ENCODE measurements at regions not wholly inside any gene's neighbourhood (a gene's known extent, or its start where the extent isn't known, plus 50 kb on each side); places are given as distances from the start of the nearest gene placed in this dataset.
"Not testable (repeated sequence)": the region's sequence is repeated elsewhere in the genome, so short reads cannot be mapped to it uniquely, and the experiment has no call there.

DNA sequence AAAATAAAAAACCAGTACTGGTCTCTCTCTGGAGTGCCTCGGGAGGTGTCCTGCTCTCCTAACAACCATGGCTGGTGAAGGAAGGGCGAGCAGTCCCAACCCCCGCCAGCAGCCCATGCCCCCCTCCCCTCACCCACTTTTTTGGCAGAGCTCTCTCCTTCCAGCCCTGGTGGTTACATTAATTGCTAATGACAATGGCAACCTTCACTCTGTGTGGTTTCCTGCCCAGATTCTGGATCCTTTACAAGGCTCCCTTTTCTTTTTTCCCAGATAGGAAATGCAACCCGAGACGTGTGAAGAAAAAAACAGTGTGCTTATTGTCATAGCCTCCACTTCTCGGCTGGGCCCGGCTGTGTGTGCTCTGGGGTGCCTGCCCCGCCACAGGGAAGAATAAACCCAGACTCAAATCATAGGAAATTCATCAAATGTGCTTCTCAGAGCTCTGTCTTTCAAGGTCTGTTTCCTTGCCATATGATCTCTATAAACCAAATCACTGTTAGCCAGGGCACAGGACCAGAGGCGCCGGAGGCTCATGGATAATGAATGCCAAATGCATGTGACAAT lies 513.0 kb downstream of the SOX6 start:
- DNase-seq (ENCODE audit: low read depth): no peak

DNA sequence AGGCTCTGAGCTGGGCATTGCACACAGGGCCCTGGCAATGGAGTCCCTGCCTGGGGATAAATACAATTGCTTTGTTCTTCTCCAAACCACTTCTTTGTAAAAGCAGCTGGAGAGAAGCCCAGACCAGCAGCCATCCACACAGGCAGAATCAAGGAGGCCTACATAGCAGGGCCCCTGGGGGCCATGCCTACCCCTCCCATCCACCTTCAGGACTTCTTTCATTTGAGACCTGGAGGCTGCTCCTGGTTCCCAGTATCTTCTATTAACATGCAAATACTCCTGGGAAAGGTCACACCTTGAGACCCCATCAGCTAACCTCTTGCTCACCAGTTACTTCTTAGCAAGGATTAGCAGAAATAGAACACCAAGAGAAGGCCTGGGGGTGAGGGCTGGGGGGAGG lies 511.1 kb downstream of the SOX6 start:
- no peak for DNase-seq (ENCODE audit: low read depth)

GRCh38 chr11:15848631-15849168 lies 507.6 kb downstream of the SOX6 start:
- DNase-seq (ENCODE audit: low read depth): no peak

GRCh38 chr11:15849257-15849656 lies 507.1 kb downstream of the SOX6 start:
- DNase-seq (ENCODE audit: low read depth): no peak

DNA sequence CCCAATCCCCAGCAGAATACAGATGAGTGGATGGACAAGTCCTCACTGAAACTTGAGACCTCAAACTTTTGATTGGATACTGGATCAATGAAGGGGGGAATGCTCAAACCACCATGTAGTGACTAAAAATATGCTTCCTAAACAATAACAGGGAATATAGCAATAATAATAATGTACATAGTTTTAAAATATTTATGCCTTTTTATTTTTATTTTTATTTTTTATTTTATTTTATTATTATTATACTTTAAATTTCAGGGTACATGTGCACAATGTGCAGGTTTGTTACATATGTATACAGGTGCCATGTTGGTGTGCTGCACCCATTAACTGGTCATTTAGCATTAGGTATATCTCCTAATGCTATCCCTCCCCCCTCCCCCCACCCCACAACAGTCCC lies 506.0 kb downstream of the SOX6 start:
- DNase-seq (ENCODE audit: low read depth): not testable (repeated sequence)

GRCh38 chr11:15851051-15851498 lies 505.3 kb downstream of the SOX6 start:
- no peak for DNase-seq (ENCODE audit: low read depth)

DNA sequence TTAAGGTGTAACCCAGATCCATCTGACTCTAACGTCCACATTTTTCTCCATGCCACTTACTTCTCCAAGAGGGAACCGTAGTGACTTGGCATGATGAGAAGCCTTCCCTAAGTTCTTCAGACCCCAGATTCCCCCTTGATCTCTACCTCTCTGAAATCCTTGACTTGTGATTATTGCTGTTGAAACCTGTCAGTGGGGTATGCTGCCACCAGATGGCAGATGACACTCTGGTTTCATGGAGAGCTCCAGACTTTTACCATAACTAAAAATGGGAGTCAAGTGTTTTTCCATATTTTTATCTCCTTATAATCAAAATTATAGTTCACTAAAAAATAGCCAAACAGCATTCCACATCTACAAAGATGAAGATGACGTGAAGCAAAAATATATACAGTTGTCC lies 504.2 kb downstream of the SOX6 start:
- no peak for DNase-seq (ENCODE audit: low read depth)

- DNase-seq (ENCODE audit: low read depth): no peak
These were observed 502.1 kb downstream of the SOX6 start for GRCh38 chr11:15854245-15854644.

DNA sequence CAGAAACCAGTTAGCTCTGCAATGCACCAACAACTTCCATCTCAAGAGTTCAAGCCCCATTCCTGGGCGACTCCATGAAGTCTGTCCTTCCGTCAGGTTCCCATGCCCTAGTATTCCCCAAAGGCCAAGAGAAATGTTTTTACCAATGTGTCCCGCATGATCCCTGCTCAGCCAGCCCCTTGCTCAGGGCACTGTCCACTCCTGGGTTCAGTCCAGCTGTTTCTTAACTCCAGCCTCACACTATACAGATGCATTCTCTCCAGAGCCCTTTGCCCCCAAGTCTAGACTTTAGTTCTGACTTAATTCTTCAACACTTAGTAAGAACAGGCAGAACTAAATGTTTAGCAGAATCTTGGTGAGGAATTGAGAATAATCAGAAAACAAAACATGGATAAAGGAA lies 497.5 kb downstream of the SOX6 start:
- no peak for DNase-seq (ENCODE audit: low read depth)

DNA sequence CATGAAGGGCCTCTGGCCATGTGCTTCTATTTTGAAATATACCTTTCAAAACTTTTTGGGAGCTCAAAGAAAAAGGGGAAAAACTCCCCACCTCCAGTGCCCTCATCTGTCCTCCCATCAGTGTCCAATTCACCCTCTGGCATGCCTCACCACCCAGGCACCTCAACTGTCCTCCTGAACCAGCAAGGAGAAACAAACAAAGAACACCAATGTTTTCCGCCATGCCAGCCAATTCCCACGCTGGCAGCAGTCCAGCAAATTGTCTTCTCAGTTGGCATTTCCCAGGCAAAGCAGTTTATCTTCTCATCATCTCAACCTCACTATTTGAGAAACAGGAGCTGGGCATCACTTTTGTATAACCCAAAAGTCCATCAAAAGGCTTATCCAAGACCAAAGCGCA lies 496.9 kb downstream of the SOX6 start:
- no peak for DNase-seq (ENCODE audit: low read depth)

- DNase-seq (ENCODE audit: low read depth): no peak
These were observed 495.1 kb downstream of the SOX6 start for GRCh38 chr11:15861256-15861655.

- DNase-seq (ENCODE audit: low read depth): no peak
These were observed 492.9 kb downstream of the SOX6 start for GRCh38 chr11:15863411-15863810.

GRCh38 chr11:15864026-15864805 lies 492.1 kb downstream of the SOX6 start:
- no peak for DNase-seq (ENCODE audit: low read depth)

GRCh38 chr11:15865212-15865987 lies 490.9 kb downstream of the SOX6 start:
- no peak for DNase-seq (ENCODE audit: low read depth)

GRCh38 chr11:15867871-15868270 lies 488.5 kb downstream of the SOX6 start:
- no peak for DNase-seq (ENCODE audit: low read depth)

- no peak for DNase-seq (ENCODE audit: low read depth)
These were observed 485.4 kb downstream of the SOX6 start for GRCh38 chr11:15870911-15871310.

- DNase-seq (ENCODE audit: low read depth): no peak
These were observed 484.3 kb downstream of the SOX6 start for GRCh38 chr11:15871904-15872626.

- no peak for DNase-seq (ENCODE audit: low read depth)
These were observed 482.8 kb downstream of the SOX6 start for GRCh38 chr11:15873501-15873900.

GRCh38 chr11:15874704-15875103 lies 481.6 kb downstream of the SOX6 start:
- DNase-seq (ENCODE audit: low read depth): no peak

DNA sequence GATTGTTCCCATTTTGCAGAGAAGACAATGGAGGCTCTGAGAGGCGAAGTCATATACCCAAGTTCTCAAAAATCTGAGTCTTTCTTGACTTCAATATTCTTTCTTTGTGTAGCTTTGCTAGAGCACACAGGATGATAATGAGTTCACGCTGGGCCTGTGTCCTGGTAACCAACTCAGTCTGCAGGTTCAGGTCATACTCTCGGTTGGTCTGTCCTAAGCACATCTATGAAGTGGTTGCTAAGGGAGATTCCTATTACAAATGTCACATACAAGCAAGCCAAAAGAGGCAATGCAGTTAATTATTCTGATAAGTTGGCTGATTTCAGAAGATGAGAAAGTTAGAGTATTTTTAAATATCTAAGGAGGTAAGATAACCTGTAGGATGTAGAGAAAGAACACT lies 481.0 kb downstream of the SOX6 start:
- DNase-seq (ENCODE audit: low read depth): no peak

GRCh38 chr11:15875943-15876342 lies 480.4 kb downstream of the SOX6 start:
- no peak for DNase-seq (ENCODE audit: low read depth)

DNA sequence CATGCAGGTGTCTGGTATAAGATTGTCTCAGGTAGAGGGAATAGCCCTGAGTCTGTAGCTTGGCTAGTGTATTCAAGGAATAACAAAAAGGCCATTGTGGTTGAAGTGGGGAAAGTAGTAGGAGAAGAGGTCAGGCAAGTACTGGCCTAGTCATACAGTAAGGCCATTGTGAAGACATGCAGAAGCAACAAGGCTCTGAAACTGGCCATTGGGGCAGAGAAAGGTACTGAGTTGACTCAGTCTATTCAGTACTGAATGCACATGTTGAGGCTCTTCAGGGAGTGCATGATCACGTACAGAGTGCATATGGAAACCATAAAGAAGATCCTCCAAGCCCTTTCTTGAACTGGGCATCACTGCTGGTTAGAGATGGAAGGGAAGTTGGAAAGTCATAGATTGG lies 477.6 kb downstream of the SOX6 start:
- DNase-seq (ENCODE audit: low read depth): no peak
